OCI-LY3 (cell line): ENCODE measurements at regions not wholly inside any gene's neighbourhood (a gene's known extent, or its start where the extent isn't known, plus 50 kb on each side); places are given as distances from the start of the nearest gene placed in this dataset.
"Not testable (repeated sequence)": the region's sequence is repeated elsewhere in the genome, so short reads cannot be mapped to it uniquely, and the experiment has no call there.

Source experiments
- CTCF ChIP-seq: fragments of 200-600, 300-600 bp; sonication (generic); IDR thresholded peaks from 2 replicates; pipeline ENCODE4 v1.5.1; 2014; ENCODE audit warnings: antibody characterized with exemption, low read length, low read depth
- EZH2phosphoT487 ChIP-seq: fragments of 200-600 bp; shearing (Covaris generic); IDR thresholded peaks from 2 replicates; pipeline ENCODE4 v1.6.1; 2018; ENCODE audit warnings: antibody characterized with exemption, mixed run types, low read depth

GRCh38 chr1:149244621-149245020, 141.3 kb upstream of the NBPF9 start:
- TF ChIP-seq CTCF, EZH2phosphoT487: not testable (repeated sequence)
